Stimulated activated CD4-positive, alpha-beta T cell treated with anti-CD3 and anti-CD28 coated beads, Interleukin-4, amount 100 ng/mL, for 24 hours (primary cell): ENCODE measurements at regions not wholly inside any gene's neighbourhood (a gene's known extent, or its start where the extent isn't known, plus 50 kb on each side); places are given as distances from the start of the nearest gene placed in this dataset.
"Not testable (repeated sequence)": the region's sequence is repeated elsewhere in the genome, so short reads cannot be mapped to it uniquely, and the experiment has no call there.

ENCODE experiments used
- DNase-seq: peaks from one replicate; pipeline ENCODE4 v3.0.0-alpha.2; 2020

DNA sequence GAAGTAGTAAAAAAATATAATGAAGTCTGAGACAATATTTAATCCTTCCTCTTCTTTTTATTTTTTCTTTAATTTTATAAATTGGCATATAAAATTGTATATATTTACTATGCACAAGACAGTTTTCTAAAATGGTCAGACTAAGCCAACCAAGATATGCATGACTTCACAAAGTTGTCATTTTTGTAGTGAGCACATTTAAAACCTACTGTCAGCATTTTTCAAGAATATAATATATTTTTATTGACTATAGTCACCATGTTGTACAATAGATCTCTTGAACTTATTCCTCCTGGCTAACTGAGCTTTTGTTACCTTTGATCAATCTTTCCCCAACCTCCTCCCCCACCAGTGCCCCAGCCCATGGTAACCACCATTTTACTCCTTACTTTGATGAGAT is 129.2 kb downstream of the ATP6V1G3 start:
- no peak for DNase-seq

DNA sequence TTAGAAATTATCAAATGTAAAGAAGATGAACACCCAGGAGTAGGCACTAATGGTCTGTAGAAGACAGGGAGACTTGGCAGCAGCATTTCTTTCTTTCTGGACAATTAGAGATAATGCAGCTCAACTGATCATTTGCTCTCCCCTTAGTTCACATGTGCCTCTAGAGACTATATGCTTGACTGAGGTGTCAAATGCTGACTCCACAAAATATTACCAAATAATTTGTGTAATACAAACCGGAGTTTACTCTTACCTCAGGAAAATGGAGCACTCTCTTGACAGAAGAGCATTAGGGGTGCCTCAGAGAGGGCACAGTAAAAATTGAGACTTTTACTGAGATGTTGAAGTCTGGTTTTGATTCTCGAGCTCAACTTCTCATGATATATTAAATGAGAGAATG is 131.8 kb downstream of the ATP6V1G3 start:
- no peak for DNase-seq

DNA sequence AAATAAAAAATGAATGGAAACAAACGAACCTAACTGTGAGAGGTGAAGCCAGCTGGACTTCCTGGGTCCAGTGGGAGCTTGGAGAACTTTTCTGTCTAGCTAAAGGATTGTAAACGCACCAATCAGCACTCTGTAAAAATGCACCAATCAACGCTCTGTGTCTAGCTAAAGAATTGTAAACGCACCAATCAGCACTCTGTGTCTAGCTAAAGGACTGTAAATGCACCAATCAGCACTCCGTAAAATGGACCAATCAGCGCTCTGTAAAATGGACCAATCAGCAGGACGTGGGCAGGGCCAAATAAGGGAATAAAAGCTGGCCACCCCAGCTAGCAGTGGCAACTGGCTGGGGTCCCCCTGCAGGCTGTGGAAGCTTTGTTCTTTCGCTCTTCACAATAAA is 135.8 kb downstream of the ATP6V1G3 start:
- not testable (repeated sequence) for DNase-seq

DNA sequence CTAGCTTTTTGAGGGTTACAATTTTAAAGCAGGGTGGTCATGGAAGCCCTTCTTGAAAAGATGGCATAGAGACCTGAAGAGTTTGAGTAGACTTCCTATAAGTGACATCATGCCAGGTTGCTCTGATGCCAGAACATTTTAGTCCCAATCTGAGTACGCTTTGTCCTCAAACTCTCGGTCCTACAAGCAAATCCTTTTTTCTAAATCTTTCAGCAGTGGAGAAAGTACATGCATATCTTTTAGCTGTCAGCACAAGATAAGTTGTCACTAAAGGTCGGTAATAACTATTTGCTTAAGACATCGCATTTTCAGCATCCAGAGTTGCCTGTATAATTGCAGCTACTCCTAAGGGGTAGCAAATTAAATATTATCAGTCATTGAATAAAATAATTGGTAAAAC is 140.4 kb downstream of the ATP6V1G3 start:
- no peak for DNase-seq

DNA sequence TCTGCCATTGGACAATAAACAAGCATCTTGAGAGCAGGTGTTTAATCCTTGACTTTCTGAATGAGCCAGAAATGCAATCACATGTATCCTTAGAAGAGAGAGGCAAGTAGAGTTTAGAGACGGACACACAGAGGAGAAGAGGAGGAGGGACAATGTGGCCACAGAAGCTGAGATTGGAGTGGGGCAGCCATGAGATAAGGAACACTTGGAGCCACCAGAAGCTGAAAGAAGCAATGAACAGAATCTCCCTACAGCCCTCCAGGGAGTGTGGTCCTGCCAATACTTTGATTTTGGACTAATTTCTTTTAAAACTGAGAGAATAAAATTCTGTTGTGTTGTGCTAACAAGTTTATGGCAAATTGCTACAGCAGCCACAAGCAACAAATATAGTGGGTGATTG is 141.0 kb downstream of the ATP6V1G3 start:
- no peak for DNase-seq

DNA sequence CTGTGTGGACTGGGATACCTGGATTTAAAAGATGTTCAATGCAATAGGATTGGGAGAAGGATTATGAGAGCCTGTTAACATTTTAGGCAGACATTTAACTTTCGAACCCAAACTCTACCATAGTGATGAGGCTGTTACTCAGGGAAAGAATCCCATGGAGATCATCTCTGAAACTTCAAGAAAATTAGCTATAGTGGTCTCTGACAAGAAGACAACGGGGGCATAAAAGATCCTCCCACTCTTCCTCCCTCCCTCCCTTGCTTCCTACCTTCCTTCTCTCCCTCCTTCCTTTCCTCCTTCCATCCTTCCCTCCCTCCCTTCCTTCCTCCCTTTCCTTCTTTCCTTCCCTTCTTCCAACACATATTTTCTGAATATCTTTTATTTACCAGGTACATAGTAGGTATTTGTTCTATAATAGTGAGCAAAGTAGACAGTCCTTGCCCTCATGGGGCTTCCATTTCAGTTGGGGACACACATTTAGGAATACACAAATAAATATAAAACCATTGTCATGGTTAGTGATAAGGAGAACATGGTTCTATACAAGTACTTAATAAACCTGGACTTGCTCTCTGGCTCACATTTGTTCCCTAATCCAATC is 143.2 kb downstream of the ATP6V1G3 start:
- no peak for DNase-seq

DNA sequence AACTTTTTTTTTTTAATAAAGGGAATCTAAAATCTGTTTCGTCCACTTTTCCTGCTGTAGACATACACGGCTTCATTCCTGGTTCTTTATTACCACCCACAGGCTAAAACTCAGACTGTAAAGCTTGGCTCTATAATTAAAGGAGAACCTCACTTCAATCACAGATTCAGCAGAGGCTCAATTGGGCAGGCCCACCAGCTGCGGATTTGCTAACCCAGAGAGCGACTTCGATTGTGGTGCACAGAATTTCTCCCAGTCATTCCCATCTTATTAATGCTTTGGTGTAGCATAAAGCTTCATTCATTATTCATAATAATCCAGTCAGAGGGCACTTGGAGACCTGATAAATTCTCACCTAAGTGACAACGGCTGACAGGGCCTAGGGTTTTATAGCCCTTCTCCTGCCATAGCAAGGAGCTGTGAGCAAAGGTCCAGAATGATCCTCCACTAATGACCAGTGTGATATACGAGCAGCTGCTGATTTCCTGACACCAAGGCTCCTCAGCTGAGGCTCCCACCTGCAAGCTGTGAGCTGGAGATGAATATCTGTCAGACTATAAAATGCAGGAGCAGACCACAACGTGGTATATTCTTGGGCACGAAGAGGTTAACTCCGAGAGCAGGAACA is 149.0 kb downstream of the ATP6V1G3 start:
- no peak for DNase-seq

DNA sequence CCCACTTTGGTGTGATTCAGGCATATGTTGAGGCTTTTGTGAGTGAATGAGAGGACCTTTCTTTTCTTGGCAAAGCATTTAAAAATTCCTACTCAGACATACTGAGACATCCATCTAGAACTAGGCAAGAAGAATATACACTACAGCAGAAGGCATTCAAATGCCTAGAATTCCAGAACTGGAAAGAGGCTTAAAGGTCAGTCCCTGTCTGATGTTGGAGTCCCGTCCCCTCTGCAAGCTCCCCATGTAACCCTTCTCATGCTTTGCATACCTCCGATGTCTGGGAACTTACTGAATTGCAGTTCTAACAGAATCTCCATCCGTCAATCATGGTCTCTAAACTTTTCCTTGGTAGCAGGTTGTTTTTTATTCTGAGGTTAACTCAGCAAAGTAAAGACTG is 152.9 kb downstream of the ATP6V1G3 start:
- DNase-seq, result no peak

DNA sequence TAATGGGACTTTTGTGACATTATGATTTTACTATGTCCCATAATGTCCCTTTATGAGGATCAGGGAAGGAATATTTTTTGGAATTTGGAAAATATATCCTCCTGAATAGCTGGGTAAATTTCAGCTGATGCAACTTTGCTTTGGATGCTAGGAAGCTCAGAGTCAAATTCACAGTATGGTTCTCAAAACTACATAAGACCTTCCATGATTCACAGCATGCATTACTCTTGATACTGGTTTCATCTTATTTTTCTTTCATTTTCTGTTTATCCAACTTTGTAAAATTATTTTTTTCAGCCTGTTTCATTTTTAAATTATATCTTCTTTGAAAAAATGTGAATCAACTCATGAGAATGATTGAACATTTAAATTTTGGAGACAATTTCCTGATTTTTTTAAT is 160.2 kb downstream of the ATP6V1G3 start:
- DNase-seq, result no peak

DNA sequence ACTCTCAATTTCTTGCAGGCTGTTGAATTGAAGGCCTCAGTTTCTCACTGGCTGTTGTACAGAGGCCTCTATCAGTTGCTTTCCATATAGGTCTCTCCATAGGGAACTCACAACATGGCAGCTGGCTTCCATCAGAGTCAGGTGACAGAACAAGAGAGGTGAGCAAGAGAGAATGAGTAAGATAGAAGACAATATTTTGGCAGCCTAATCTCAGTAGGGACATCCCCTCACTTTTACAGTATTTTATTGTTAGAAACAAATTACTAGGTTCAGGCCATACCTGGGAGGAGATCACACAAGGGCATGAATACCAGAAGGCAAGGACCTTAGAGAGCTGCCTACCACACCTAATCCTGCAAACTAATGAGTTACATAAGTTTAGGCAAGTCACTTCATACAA is 162.8 kb downstream of the ATP6V1G3 start:
- DNase-seq, result no peak

DNA sequence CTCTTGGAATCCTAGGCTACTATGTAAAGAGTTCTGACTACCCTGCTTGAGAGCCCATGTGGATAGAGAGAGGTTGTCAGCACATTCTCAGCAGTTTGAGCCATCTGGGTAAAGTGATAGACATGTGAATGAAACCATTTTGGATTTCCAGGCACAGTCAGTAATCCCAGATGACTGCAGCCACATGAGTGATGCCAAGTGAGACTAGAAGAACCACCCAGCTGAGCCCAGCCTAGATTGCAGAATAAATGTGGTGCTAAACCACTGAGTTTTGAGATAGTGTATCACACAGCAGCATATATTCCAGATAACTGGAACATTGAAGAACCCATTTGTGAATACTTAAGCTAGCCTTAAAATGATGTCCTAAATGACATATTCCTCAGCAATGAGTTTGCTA is 166.2 kb downstream of the ATP6V1G3 start:
- DNase-seq, result no peak

DNA sequence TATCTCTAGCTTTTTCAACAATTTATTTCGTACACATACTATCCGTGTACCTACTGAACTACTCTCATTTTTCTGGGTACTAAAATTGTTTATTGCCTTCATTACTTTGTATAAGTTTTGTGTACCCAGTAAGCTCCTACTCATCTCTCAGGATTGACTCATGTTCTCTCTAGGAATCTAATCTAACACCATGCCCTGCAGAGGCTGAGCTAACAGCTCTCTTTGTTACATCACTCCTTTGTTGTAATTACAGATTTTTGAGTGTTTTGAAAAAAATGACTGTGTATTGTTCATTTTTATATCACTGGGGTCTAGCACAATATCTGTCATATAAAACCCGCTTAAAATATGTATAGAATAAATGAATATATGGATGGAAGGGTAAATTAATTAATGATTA is 167.1 kb downstream of the ATP6V1G3 start:
- no peak for DNase-seq
